ENCODE measurements at regions not wholly inside any gene's neighbourhood (a gene's known extent, or its start where the extent isn't known, plus 50 kb on each side); places are given as distances from the start of the nearest gene placed in this dataset.
"Not testable (repeated sequence)": the region's sequence is repeated elsewhere in the genome, so short reads cannot be mapped to it uniquely, and the experiment has no call there.

GRCh38 chr10:29209830-29210229, 79.0 kb upstream of the LYZL1 start:
- DNase-seq (ENCODE audit: low read depth in 3 of 3), result no peak

GRCh38 chr10:29210266-29210868, 78.5 kb upstream of the LYZL1 start:
- no peak for DNase-seq (ENCODE audit: low read depth in 3 of 3)

GRCh38 chr10:29212597-29212996, 76.3 kb upstream of the LYZL1 start:
- DNase-seq (ENCODE audit: low read depth in 3 of 3), result no peak

- no peak for DNase-seq (ENCODE audit: low read depth in 3 of 3)
These were observed 74.3 kb upstream of the LYZL1 start for GRCh38 chr10:29214551-29214950.

GRCh38 chr10:29217292-29217738, 71.6 kb upstream of the LYZL1 start:
- DNase-seq (ENCODE audit: low read depth in 3 of 3), result no peak

GRCh38 chr10:29223326-29223725, 65.5 kb upstream of the LYZL1 start:
- no peak for DNase-seq (ENCODE audit: low read depth in 3 of 3)

- DNase-seq (ENCODE audit: low read depth in 3 of 3), result no peak
These were observed 64.2 kb upstream of the LYZL1 start for GRCh38 chr10:29224631-29225030.

- no peak for DNase-seq (ENCODE audit: low read depth in 3 of 3)
These were observed 61.7 kb upstream of the LYZL1 start for GRCh38 chr10:29227201-29227600.

GRCh38 chr10:29228562-29228961, 60.3 kb upstream of the LYZL1 start:
- no peak for DNase-seq (ENCODE audit: low read depth in 3 of 3)

GRCh38 chr10:29229258-29229705, 59.6 kb upstream of the LYZL1 start:
- DNase-seq (ENCODE audit: low read depth in 3 of 3), result no peak

GRCh38 chr10:29236910-29237309, 52.0 kb upstream of the LYZL1 start:
- DNase-seq (ENCODE audit: low read depth in 3 of 3), result not testable (repeated sequence)

- DNase-seq (ENCODE audit: low read depth in 3 of 3), result no peak
These were observed 51.1 kb upstream of the LYZL1 start for GRCh38 chr10:29237786-29238185.

- no peak for DNase-seq (ENCODE audit: low read depth in 3 of 3)
These were observed 50.2 kb upstream of the LYZL1 start for GRCh38 chr10:29238523-29239135.

Measured in stimulated activated CD4-positive, alpha-beta T cell treated with anti-CD3 and anti-CD28 coated beads, TNF-alpha, amount 100 ng/mL, for 4 hours (primary cell).